ENCODE measurements at regions not wholly inside any gene's neighbourhood (a gene's known extent, or its start where the extent isn't known, plus 50 kb on each side); places are given as distances from the start of the nearest gene placed in this dataset.
A peak's percentile ranks its signal among the peaks of the same experiment; 100 is the strongest.
"Not testable (repeated sequence)": the region's sequence is repeated elsewhere in the genome, so short reads cannot be mapped to it uniquely, and the experiment has no call there.

GRCh38 chr1:189151361-189151760 lies 1326.3 kb downstream of the BRINP3 start:
- no peak for DNase-seq

GRCh38 chr1:189152685-189153084 lies 1325.0 kb downstream of the BRINP3 start:
- no peak for DNase-seq

- DNase-seq, result no peak
Measured at GRCh38 chr1:189158155-189158554, 1319.5 kb downstream of the BRINP3 start.

DNA sequence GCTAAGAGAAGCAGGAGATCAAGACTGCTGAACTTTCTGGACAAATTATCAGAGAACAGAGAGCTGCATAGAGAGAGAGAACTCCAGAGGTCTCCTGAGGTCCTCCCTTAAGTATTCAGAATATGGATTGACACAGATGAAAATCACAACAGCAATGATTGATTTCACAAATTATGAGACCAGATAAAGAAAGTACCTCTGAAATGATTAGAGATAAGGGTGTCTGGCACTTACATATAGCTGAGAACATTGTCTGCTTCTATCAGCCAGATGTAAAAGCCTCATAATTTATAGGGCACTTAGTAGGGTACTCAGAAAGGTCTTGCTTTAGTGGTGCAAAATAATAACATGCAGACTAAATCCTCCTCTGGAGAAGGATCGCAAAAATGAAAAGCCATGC lies 1301.8 kb downstream of the BRINP3 start:
- DNase-seq, result no peak

DNA sequence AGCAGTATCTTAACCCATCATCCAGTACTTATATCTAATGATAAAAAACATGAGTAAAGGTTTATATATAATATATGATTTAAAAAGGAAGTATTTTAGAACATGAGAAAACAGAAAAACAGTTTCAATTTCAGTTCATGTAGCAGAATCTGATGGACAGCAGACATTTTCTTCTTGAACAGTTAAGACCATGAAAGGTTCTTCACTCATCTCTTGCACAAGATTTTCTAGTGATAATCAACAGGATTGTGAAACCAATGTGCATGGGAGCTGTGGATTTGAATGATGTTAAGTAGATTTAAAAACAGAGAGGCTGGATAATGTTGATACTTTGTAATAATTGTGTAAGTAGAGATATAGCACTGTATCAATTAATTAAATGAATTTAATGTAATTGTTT lies 1297.6 kb downstream of the BRINP3 start:
- DNase-seq, result no peak

DNA sequence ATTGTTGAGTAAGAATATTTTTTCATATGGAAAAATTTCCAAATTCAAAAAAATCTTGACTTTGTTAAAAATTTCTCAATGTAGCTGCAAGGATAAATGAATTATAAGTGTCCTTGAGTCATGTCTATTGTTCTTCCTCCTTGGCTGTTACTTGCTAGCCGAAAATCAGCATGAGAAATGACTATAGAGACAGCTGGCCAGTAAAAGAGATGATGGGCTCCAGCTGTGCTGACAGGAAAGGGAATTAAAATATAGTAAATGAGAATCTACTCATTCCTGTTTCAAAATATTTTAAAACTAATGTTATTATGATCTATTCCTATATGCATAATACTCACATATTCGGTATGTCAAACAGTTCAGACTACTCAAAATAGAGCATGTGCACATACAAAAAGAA lies 1292.6 kb downstream of the BRINP3 start:
- DNase-seq, result no peak

GRCh38 chr1:189192741-189193520 lies 1284.7 kb downstream of the BRINP3 start:
- no peak for DNase-seq

- no peak for DNase-seq
Measured at GRCh38 chr1:189205863-189206262, 1271.8 kb downstream of the BRINP3 start.

DNA sequence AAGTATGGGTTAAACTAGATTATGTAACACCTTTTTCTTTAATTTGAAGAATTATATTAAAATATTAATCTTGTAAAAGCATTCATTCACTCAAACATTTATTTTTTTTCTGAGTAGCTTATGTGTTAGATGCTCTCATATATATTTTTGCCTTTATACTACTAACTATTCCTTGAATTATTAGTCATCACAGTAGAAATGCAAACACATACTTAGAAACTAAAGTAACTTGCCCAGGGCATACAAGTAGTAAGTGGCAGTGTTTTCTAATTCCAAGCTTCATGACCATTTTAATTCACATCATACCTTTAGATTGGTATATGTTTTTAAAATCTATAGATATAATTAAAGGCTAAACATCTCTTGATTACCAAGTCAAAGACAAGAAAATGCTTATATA lies 1271.0 kb downstream of the BRINP3 start:
- no peak for DNase-seq

GRCh38 chr1:189211742-189212141 lies 1265.9 kb downstream of the BRINP3 start:
- DNase-seq, result no peak

DNA sequence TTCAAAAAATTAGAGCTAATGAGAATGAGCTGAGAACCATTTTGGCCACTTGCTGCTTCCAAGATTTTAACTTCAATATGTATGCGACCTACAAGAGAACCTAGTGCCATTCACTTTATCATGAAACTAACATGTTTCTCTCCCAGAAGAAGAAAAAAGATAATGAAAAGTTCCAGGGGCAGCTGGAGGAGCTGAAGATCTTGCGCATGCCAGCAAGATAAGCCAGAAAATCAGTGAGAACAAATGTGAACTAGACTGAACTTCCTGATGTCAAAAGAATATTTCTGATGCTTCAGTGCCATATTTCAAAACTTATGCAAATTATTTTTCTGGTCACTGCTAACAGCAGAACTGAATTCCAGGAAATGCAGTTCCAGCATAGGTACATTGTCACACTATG lies 1265.1 kb downstream of the BRINP3 start:
- no peak for DNase-seq

GRCh38 chr1:189216886-189217285 lies 1260.8 kb downstream of the BRINP3 start:
- no peak for DNase-seq

DNA sequence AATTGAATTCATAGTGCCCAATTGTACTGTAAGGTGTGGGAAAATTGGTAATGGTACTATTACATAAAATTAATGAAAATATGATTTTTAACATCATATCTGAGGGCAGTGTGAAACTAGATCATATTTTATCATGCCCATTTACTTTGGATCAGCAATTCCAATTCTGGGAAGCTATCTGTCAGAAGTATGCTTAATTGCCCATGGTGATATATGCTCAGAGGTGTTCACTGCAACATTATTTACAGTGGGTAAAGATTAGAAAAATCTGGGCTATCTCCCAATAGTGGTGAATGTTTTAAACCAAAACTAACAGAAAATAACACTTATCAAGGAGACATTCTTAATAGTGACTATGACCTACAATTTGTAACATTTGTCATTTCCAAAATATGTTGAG lies 1260.0 kb downstream of the BRINP3 start:
- DNase-seq, result no peak

- DNase-seq, result peak in 1 of 2 experiments; percentile 1
Measured at GRCh38 chr1:189220750-189221149, 1256.9 kb downstream of the BRINP3 start.

GRCh38 chr1:189225794-189226145 lies 1251.9 kb downstream of the BRINP3 start:
- not testable (repeated sequence) for DNase-seq

GRCh38 chr1:189226779-189227178 lies 1250.9 kb downstream of the BRINP3 start:
- DNase-seq, result no peak

GRCh38 chr1:189237008-189237407 lies 1240.7 kb downstream of the BRINP3 start:
- DNase-seq, result no peak

- DNase-seq, result no peak
Measured at GRCh38 chr1:189253601-189254350, 1223.9 kb downstream of the BRINP3 start.

GRCh38 chr1:189261128-189261527 lies 1216.5 kb downstream of the BRINP3 start:
- not testable (repeated sequence) for DNase-seq

DNA sequence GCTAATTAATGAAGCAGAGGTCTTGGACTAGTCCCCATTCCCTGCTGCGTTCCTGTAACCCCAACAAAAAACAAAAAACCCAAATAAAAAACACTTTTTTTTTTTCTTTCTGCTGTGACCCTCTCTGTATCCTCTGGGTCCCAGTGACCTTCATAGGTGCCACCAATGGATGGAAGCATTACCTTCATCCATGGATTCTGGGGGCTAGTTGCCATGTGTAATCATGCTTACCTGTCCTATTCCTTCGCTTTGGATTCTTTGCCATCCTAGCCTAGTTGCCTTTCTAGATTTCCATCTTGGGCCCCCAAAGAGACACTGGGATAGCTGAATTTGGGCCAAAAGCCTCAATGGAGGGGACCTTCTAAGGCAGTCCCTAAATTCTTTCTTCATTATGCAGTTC lies 1208.7 kb downstream of the BRINP3 start:
- no peak for DNase-seq

GRCh38 chr1:189274267-189274666 lies 1203.4 kb downstream of the BRINP3 start:
- no peak for DNase-seq

DNA sequence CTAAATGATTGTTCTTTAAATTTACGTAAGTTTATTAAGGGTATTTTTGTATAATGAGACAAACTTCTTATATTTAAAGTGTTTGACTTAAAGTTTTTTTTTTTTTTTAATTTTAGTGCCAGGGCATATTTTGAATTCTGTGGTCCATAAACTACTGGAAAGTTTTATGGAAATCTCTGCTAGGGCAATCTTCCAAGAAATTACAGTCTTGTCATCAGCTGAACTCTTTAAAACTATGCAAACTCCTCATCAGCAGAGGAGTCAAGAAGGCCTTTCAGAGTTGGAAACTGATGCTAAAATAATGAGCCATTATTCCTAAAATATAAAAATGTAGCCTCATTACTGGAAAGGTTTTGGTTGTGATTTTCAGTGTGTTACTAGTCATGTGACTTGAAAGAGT lies 1201.9 kb downstream of the BRINP3 start:
- DNase-seq, result no peak

DNA sequence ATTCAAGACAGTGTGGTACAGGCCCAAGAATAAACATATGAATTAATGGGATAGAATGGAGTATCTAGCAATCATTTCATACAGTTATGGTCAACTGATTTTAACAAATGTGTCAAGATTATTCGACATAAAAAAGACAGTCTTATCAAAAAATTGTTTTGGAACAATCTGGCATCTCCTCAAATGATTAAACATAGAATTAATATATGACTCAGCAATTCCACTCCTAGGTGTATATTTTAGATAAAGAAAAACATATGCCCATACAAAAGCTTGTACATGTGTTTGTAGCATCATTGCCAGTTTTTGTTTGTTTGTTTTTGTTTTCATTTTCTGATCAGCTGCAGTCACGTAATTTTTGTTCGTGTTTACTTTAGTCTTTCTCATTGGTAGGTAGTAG lies 1188.3 kb downstream of the BRINP3 start:
- no peak for DNase-seq

DNA sequence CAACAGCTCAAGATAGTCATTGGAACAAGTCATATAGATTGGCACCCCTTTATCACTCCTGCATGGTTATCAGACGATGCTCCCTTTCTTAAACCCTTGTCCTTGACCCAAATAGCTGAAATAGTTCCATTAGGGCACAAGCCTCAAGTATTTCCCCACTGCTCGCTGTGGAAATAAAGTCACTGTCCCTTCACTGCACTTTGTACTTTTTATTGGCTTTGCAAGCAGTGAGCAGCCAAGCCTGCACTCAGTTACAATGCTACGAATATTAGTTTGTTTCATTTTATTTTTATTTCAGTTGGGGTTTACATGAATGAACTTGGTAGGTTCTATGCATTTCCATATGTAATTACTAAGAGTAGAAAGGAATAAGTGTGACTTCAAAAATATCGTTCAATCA lies 1176.4 kb downstream of the BRINP3 start:
- no peak for DNase-seq

DNA sequence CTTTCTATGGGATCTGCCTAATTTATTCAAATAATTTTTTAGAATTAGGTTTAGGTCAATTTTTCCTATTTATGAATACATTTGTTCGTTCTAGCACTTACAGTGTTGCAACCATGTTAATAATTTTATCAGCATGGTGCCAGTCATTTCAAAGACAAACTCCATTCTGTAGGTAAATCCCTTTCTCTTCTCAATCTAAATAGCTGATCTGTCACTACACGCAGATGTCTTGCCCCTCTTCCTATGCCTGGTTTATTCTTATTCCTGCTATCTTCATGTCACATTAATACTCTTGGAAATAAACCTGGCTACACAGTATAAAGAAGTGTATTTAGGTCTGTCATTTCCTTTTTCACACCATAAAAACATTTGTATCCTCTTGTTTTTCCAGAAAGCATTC lies 1172.4 kb downstream of the BRINP3 start:
- no peak for DNase-seq
